DOHH2 (cell line): ENCODE measurements at regions not wholly inside any gene's neighbourhood (a gene's known extent, or its start where the extent isn't known, plus 50 kb on each side); places are given as distances from the start of the nearest gene placed in this dataset.
"Not testable (repeated sequence)": the region's sequence is repeated elsewhere in the genome, so short reads cannot be mapped to it uniquely, and the experiment has no call there.

Experiments
- EZH2phosphoT487 ChIP-seq: fragments of 200-600 bp; sonication (generic); IDR thresholded peaks from 2 replicates; pipeline ENCODE4 v1.6.1; 2017; ENCODE audit warnings: borderline replicate concordance, mild to moderate bottlenecking, antibody characterized with exemption, low read length, moderate library complexity, mixed read lengths
- TF ChIP-seq, protein P1 (sequence below): fragments of 200-600 bp; sonication (generic); IDR thresholded peaks from one replicate; pipeline ENCODE4 v1.5.1; 2014; ENCODE audit warnings: antibody characterized with exemption, mild to moderate bottlenecking, low read depth, low read length; ENCODE audit not compliant: poor library complexity, severe bottlenecking

DNA sequence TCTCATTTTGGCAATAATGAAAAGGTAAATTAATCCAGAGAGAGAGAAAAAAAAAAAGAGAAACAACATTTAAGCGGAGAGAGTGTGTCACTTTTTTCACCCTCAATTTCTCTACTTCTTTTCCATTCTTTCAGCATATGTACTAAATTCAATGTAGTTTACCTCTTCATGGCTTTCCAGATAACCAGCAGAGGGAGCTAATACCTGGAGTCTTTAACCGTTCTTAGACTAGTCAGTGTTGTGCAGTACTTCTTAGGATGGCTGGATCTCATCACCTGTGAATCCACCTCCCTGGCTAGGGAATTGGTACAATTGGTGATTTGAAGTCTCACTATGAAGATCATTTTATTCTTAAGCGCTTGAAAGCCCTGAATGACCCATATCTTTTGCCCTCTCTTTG, 87.3 kb upstream of the HSFY2 start:
- TF ChIP-seq, protein P1, sequence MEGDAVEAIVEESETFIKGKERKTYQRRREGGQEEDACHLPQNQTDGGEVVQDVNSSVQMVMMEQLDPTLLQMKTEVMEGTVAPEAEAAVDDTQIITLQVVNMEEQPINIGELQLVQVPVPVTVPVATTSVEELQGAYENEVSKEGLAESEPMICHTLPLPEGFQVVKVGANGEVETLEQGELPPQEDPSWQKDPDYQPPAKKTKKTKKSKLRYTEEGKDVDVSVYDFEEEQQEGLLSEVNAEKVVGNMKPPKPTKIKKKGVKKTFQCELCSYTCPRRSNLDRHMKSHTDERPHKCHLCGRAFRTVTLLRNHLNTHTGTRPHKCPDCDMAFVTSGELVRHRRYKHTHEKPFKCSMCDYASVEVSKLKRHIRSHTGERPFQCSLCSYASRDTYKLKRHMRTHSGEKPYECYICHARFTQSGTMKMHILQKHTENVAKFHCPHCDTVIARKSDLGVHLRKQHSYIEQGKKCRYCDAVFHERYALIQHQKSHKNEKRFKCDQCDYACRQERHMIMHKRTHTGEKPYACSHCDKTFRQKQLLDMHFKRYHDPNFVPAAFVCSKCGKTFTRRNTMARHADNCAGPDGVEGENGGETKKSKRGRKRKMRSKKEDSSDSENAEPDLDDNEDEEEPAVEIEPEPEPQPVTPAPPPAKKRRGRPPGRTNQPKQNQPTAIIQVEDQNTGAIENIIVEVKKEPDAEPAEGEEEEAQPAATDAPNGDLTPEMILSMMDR, result not testable (repeated sequence)
- TF ChIP-seq EZH2phosphoT487, result not testable (repeated sequence)
